HG03135 (cell line): ENCODE measurements at regions not wholly inside any gene's neighbourhood (a gene's known extent, or its start where the extent isn't known, plus 50 kb on each side); places are given as distances from the start of the nearest gene placed in this dataset.

Experiments
- ATAC-seq: cut with Tn5 transposase; IDR thresholded peaks from one replicate; pipeline ENCODE4 v1.9.1; 2021; ENCODE audit warnings: mild to moderate bottlenecking, moderate library complexity; ENCODE audit not compliant: unreplicated experiment

GRCh38 chrX:121987163-121987562 lies 939.8 kb downstream of the GLUD2 start:
- ATAC-seq, result no peak

GRCh38 chrX:121987835-121988234 lies 940.4 kb downstream of the GLUD2 start:
- ATAC-seq, result no peak

GRCh38 chrX:122004127-122004526 lies 956.7 kb downstream of the GLUD2 start:
- no peak for ATAC-seq

GRCh38 chrX:122026665-122027064 lies 979.3 kb downstream of the GLUD2 start:
- ATAC-seq, result no peak

GRCh38 chrX:122046226-122046625 lies 998.8 kb downstream of the GLUD2 start:
- no peak for ATAC-seq

- ATAC-seq, result no peak
These were observed 999.4 kb downstream of the GLUD2 start for GRCh38 chrX:122046815-122047214.

GRCh38 chrX:122047261-122047660 lies 999.9 kb downstream of the GLUD2 start:
- ATAC-seq, result no peak

- no peak for ATAC-seq
These were observed 1008.0 kb downstream of the GLUD2 start for GRCh38 chrX:122055460-122055859.

GRCh38 chrX:122055979-122056715 lies 1008.7 kb downstream of the GLUD2 start:
- no peak for ATAC-seq

- no peak for ATAC-seq
These were observed 1028.8 kb downstream of the GLUD2 start for GRCh38 chrX:122076241-122076640.

- ATAC-seq, result no peak
These were observed 1030.7 kb downstream of the GLUD2 start for GRCh38 chrX:122078079-122078478.

- no peak for ATAC-seq
These were observed 1039.9 kb downstream of the GLUD2 start for GRCh38 chrX:122087341-122087740.

GRCh38 chrX:122091571-122091970 lies 1044.2 kb downstream of the GLUD2 start:
- ATAC-seq, result no peak

GRCh38 chrX:122092360-122092759 lies 1045.0 kb downstream of the GLUD2 start:
- no peak for ATAC-seq

GRCh38 chrX:122092978-122093377 lies 1045.6 kb downstream of the GLUD2 start:
- no peak for ATAC-seq

- ATAC-seq, result no peak
These were observed 1047.2 kb downstream of the GLUD2 start for GRCh38 chrX:122094611-122095010.

GRCh38 chrX:122113376-122113775 lies 1066.0 kb downstream of the GLUD2 start:
- no peak for ATAC-seq

GRCh38 chrX:122113896-122114295 lies 1066.5 kb downstream of the GLUD2 start:
- ATAC-seq, result no peak

- no peak for ATAC-seq
These were observed 1068.2 kb downstream of the GLUD2 start for GRCh38 chrX:122115604-122116003.

GRCh38 chrX:122119361-122119760 lies 1064.7 kb upstream of the GRIA3 start:
- ATAC-seq, result no peak

- ATAC-seq, result no peak
These were observed 1061.8 kb upstream of the GRIA3 start for GRCh38 chrX:122122274-122122673.

GRCh38 chrX:122133478-122133877 lies 1050.6 kb upstream of the GRIA3 start:
- no peak for ATAC-seq

- no peak for ATAC-seq
These were observed 1049.8 kb upstream of the GRIA3 start for GRCh38 chrX:122134291-122134690.
